ENCODE measurements at regions not wholly inside any gene's neighbourhood (a gene's known extent, or its start where the extent isn't known, plus 50 kb on each side); places are given as distances from the start of the nearest gene placed in this dataset.

DNA sequence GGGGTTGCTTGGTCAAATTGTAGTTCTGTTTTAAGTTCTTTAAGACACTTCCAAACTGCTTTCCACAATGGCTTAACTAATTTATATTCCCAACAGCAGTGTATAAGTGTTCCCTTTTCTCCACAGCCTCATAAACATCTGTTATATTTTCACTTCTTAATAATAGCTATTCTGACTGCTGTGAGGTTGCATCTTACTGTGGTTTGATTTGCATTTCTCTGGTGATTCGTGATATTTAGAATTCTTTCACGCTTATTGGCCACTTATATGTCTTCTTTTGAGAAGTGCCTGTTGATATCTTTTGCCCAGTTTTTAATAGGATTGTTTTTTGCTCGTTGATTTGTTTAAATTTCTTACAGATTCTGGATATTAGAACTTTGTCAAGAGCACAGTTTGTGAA, 278.6 kb upstream of the ITM2A start:
- Mint-ChIP-seq H3K27ac (no peak overlapping the region), H3K4me1 (ENCODE audit: low read depth) (no peaks in the 10 kb centered on the region), H3K9me3 (peaks cover 11% of the 10 kb centered on the region; the same call in 1 of the 2 replicates), H3K27me3 (ENCODE audit: insufficient read depth) (peaks cover 1% of the 10 kb centered on the region; the same call in 1 of the 2 replicates), H3K4me3 (no peak overlapping the region), H3K36me3 (ENCODE audit: low read depth) (no peaks in the 10 kb centered on the region)
- TF ChIP-seq, protein P1, sequence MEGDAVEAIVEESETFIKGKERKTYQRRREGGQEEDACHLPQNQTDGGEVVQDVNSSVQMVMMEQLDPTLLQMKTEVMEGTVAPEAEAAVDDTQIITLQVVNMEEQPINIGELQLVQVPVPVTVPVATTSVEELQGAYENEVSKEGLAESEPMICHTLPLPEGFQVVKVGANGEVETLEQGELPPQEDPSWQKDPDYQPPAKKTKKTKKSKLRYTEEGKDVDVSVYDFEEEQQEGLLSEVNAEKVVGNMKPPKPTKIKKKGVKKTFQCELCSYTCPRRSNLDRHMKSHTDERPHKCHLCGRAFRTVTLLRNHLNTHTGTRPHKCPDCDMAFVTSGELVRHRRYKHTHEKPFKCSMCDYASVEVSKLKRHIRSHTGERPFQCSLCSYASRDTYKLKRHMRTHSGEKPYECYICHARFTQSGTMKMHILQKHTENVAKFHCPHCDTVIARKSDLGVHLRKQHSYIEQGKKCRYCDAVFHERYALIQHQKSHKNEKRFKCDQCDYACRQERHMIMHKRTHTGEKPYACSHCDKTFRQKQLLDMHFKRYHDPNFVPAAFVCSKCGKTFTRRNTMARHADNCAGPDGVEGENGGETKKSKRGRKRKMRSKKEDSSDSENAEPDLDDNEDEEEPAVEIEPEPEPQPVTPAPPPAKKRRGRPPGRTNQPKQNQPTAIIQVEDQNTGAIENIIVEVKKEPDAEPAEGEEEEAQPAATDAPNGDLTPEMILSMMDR (IDR thresholded peaks at IDR 0.05), result no peak
- DNase-seq, result no peak

DNA sequence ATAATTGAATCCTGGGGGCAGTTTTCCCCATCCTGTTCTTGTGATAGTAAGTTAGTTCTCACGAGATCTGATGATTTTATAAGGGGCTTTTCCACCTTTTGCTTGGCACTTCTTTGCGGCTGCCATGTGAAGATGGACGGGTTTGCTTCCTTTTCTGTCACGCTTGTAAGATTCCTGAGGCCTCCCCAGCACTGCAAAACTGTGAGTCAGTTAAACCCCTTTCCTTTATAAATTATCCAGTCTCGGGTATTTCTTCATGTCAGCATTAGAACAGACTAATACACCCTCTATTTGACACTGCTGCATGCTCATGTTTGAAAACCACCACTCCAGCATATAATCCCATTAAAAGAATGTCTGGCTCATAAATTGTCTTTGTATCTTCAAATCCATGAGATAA, 264.4 kb upstream of the ITM2A start:
- no peak overlapping the region for H3K4me3 Mint-ChIP-seq
- no peaks in the 10 kb centered on the region; the same call in 1 of the 2 replicates for H3K27me3 Mint-ChIP-seq (ENCODE audit: insufficient read depth)
- no peaks in the 10 kb centered on the region for H3K4me1 Mint-ChIP-seq (ENCODE audit: low read depth)
- no peaks in the 10 kb centered on the region for H3K36me3 Mint-ChIP-seq (ENCODE audit: low read depth)
- TF ChIP-seq, protein P1 (IDR thresholded peaks at IDR 0.05), result no peak
- H3K27ac Mint-ChIP-seq, result no peak overlapping the region
- no peak for DNase-seq
- 0 out of 2 replicates have a peak, but pooled peaks cover 2% of the 10 kb centered on the region for H3K9me3 Mint-ChIP-seq

DNA sequence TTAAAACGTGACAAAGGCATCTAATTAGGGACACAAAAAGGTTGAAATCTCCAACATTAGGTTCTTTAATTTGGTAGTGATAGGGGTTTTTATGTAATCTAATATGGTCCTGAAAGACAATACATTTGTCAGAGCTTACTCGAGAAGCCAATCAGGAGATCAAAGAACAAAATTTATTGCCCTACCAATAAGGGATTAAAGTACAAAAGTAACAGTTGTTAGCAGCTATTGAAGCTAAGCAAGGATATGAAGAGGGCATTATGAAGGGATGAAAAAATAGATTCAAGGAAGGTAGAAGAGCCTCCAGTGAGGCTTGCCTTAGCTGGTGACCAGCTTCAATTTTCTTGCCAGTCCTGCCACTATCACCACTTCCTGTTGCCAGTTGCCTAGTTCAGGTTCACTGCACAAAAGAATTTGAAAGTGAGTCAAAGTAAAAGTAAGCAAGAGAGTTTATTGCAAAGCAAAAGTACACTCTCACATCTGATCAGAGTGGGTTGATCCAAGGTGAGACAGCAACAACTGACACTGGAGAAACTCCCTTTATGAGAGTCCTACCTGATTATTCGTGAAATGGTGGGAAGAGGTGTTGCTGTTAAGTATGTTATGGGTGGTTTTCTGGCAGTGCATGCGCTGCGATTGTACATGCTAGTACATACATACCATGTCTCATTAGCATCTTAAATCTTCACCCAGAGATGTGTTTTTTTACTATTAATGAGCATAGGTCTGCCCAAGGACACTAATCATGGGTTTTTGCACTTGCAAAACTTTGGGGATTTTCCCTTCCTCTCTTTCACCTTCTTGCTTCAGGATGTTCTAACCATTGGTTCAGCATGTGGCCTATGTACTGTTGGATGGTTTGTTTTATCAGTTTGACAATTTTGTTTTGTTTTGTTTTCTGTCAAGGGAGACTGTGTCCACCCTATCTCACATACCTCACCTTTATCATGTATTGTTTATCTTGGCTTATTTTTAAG, 263.2 kb upstream of the ITM2A start:
- Mint-ChIP-seq H3K27ac (no peak overlapping the region), H3K27me3 (ENCODE audit: insufficient read depth) (no peaks in the 10 kb centered on the region; the same call in 1 of the 2 replicates), H3K36me3 (ENCODE audit: low read depth) (no peaks in the 10 kb centered on the region), H3K4me1 (ENCODE audit: low read depth) (no peaks in the 10 kb centered on the region), H3K9me3 (peaks cover 10% of the 10 kb centered on the region; the same call in 1 of the 2 replicates), H3K4me3 (no peak overlapping the region)
- DNase-seq, result no peak
- TF ChIP-seq, protein P1 (IDR thresholded peaks at IDR 0.05), result no peak

DNA sequence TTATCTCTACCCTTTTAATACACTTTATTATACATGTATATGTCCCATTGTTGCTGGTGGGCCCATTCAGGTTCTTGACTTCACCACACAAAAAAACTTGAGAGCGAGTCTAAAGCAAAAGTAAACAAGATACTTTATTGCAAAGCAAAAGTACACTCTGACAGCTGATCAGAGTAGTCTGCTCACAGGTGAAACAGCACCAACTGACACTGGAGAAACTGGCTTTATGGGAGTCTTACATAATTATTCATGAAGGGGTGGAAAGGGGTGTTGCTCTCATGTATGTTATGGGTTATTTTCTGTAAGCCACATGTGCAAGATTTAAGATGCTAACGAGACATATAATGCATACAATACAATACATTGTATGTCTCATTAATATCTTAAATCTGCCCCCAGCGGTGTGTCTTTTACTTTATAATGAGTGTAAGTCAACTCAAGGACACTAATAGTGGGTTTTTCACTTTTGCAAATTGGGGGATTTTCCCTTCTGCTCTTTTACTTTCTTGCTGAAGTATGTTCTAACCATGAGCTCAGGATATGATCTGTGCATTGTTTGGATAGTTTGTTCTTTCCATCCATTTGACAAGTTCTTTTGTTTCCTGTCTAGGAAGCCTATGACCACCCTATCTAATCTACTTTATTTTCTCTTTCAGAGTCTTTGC, 256.1 kb upstream of the ITM2A start:
- Mint-ChIP-seq H3K4me3 (no peak overlapping the region), H3K9me3 (peaks cover 19% of the 10 kb centered on the region), H3K4me1 (ENCODE audit: low read depth) (no peaks in the 10 kb centered on the region), H3K27ac (no peak overlapping the region), H3K36me3 (ENCODE audit: low read depth) (no peaks in the 10 kb centered on the region), H3K27me3 (ENCODE audit: insufficient read depth) (no peaks in the 10 kb centered on the region)
- DNase-seq, result no peak
- TF ChIP-seq, protein P1 (IDR thresholded peaks at IDR 0.05), result no peak

DNA sequence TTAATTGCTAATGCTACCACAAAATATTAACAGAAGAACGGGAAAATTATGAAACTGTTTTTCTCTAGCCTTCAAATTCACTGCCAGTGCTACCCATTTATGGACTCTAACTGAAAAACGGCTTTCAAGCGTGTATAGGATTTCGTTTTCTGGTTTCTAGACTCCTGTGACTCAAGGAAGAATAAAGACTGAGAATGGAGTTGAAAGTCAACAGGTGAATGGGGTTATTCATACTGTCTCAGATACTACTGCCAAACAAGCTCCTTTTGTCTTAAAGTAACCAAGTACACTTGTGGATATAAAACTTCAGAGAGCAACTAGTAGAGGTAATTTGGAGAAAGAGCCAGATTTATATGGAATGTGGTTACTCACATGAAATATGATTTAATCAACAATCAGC, 251.1 kb upstream of the ITM2A start:
- TF ChIP-seq, protein P1 (IDR thresholded peaks at IDR 0.05), result no peak
- Mint-ChIP-seq H3K36me3 (ENCODE audit: low read depth) (no peaks in the 10 kb centered on the region), H3K9me3 (no peaks in the 10 kb centered on the region; the same call in 1 of the 2 replicates), H3K4me1 (ENCODE audit: low read depth) (no peaks in the 10 kb centered on the region), H3K27ac (no peak overlapping the region), H3K4me3 (no peak overlapping the region), H3K27me3 (ENCODE audit: insufficient read depth) (peaks cover 1% of the 10 kb centered on the region; the same call in 1 of the 2 replicates)
- no peak for DNase-seq

All from HFFc6 (cell line).